Common myeloid progenitor, CD34-positive (primary cell): ENCODE measurements at regions not wholly inside any gene's neighbourhood (a gene's known extent, or its start where the extent isn't known, plus 50 kb on each side); places are given as distances from the start of the nearest gene placed in this dataset.

Experiments
- CTCF ChIA-PET: fragments of 350-600 bp; sonication (Branson Sonifier 250); formaldehyde crosslinking; loops from one replicate; lab custom pipeline; 2021; ENCODE audit warnings: antibody characterized with exemption; lab: Charles Lee
- POLR2A ChIA-PET: fragments of 350-600 bp; sonication (Branson Sonifier 250); formaldehyde crosslinking; loops from one replicate; lab custom pipeline; 2021; ENCODE audit warnings: antibody characterized with exemption; lab: Charles Lee
- DNase-seq, 3 donors: peaks; one replicate each; pipeline versions ENCODE4 v3.0.0 to v3.0.0-alpha.2; 2013
- H3K27ac ChIP-seq, 2 experiments: 1 replicate in 1 of 2; 2 replicates in 1 of 2; pipeline ENCODE4 v1.7.0; 2013; ENCODE audit warnings: inconsistent platforms in 2 of 2, low read length in 2 of 2, mild to moderate bottlenecking in 2 of 2, low read depth in 1 of 2, moderate library complexity in 1 of 2; ENCODE audit not compliant: severe bottlenecking in 2 of 2, insufficient read depth in 1 of 2, poor library complexity in 1 of 2
- H3K27me3 ChIP-seq, 5 experiments: replicated peaks in 2 of 5; 1 replicate in 3 of 5; 2 replicates in 2 of 5; pipeline versions ENCODE4 v1.6.1 to v1.7.0; 2013; ENCODE audit warnings: low read length in 4 of 5, mild to moderate bottlenecking in 2 of 5, moderate library complexity in 2 of 5, inconsistent platforms in 1 of 5; ENCODE audit not compliant: insufficient read depth in 5 of 5, control insufficient read depth in 4 of 5
- H3K36me3 ChIP-seq, 4 experiments: 1 replicate in 2 of 4; 2 replicates in 2 of 4; pipeline versions ENCODE4 v1.6.1 to v1.7.0; 2013; ENCODE audit warnings: low read length in 3 of 4, control low read depth in 1 of 4, mild to moderate bottlenecking in 1 of 4; ENCODE audit not compliant: control insufficient read depth in 4 of 4, insufficient read depth in 4 of 4
- H3K4me1 ChIP-seq, 4 experiments: 1 replicate in 3 of 4; 2 replicates in 1 of 4; pipeline versions ENCODE4 v1.6.1 to v1.7.1; 2013; ENCODE audit warnings: low read length in 3 of 4, mild to moderate bottlenecking in 3 of 4, control low read depth in 1 of 4, inconsistent platforms in 1 of 4, moderate library complexity in 1 of 4; ENCODE audit not compliant: control insufficient read depth in 4 of 4, insufficient read depth in 4 of 4; ENCODE audit errors: control extremely low read depth in 1 of 4
- H3K4me3 ChIP-seq, 7 experiments: 1 replicate in 4 of 7; 2 replicates in 3 of 7; pipeline versions ENCODE4 v1.5.1 to v1.7.0; 2013; ENCODE audit warnings: mild to moderate bottlenecking in 7 of 7, low read length in 6 of 7, moderate library complexity in 6 of 7, inconsistent platforms in 2 of 7, low read depth in 2 of 7, control low read depth in 1 of 7; ENCODE audit not compliant: insufficient read depth in 4 of 7, control insufficient read depth in 1 of 7; ENCODE audit errors: extremely low read depth in 1 of 7
- H3K9me3 ChIP-seq, 5 experiments: 1 replicate in 4 of 5; 2 replicates in 1 of 5; pipeline versions ENCODE4 v1.6.1 to v1.7.1; 2013; ENCODE audit warnings: low read length in 4 of 5, mild to moderate bottlenecking in 2 of 5, inconsistent platforms in 1 of 5, low read depth in 1 of 5, moderate library complexity in 1 of 5; ENCODE audit not compliant: control insufficient read depth in 4 of 5, insufficient read depth in 2 of 5; ENCODE audit errors: control extremely low read depth in 1 of 5
- WGBS: methylation state at CpG from one replicate; pipeline ENCODE4 v1.1.5; 2013; ENCODE audit not compliant: insufficient coverage; 5-methylcytosine and 5-hydroxymethylcytosine counted together

- Histone ChIP-seq H3K36me3 (no peaks in the 10 kb centered on the region), H3K9me3 (peaks cover 0 to 12% (median 6%) of the 10 kb centered on the region in 5 experiments), H3K4me1 (peaks cover 0 to 2% (median 0%) of the 10 kb centered on the region in 4 experiments), H3K27me3 (no peaks in the 10 kb centered on the region), H3K27ac (no peak overlapping the region), H3K4me3 (no peak overlapping the region)
- ChIA-PET CTCF (interaction anchor here (1.1 to 2.5 kb wide), 3 partner anchors 10 to 15 kb away, joined by 3 to 13 read pairs (median 4); no protein-coding TSS in a partner anchor), POLR2A (interaction anchor here (0.6 kb wide), 1 partner anchor 110 kb away, joined by 3 read pairs; no protein-coding TSS in a partner anchor)
- WGBS: 98% methylated on average over 6 of the region's 9 CpGs
- DNase-seq: no peak
Measured at GRCh38 chr16:87190288-87191230, 126.6 kb downstream of the C16orf95 start.

- H3K4me1 ChIP-seq: peaks cover 0 to 11% (median 5%) of the 10 kb centered on the region in 4 experiments
- DNase-seq: no peak
- POLR2A ChIA-PET: no interaction called here
- no peaks in the 10 kb centered on the region for H3K36me3 ChIP-seq
- H3K27me3 ChIP-seq: no peaks in the 10 kb centered on the region
- no peak overlapping the region for H3K27ac ChIP-seq
- H3K9me3 ChIP-seq: peaks cover 0 to 12% (median 6%) of the 10 kb centered on the region in 5 experiments
- WGBS: 98% methylated on average over 9 of the region's 16 CpGs
- no peak overlapping the region for H3K4me3 ChIP-seq
- CTCF ChIA-PET: no interaction called here
Measured at GRCh38 chr16:87192452-87193073, 124.6 kb downstream of the C16orf95 start.

DNA sequence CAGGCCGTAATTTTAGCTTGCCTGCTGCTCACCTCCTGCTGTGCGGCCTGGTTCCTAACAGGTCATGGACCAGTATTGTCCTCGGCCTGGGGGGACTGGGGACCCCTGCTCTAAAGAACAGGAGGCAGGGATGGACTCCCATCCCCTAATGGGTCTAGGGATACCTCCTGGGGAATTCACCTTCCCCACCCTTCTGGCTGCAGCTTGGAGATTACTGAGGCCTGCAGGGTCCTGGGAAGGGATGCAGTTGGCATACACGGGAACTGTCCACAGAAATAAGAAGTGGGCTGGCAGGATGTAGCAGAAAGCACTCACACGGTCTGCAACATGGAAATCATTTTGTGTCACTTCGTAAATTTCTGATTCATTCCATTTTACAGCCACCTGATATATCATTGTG, 123.0 kb downstream of the C16orf95 start:
- 97% methylated on average over 6 of the region's 6 CpGs for WGBS
- CTCF ChIA-PET: interaction anchor here (1.0 kb wide), 1 partner anchor 630 kb away, joined by 3 read pairs; no protein-coding TSS in a partner anchor

DNA sequence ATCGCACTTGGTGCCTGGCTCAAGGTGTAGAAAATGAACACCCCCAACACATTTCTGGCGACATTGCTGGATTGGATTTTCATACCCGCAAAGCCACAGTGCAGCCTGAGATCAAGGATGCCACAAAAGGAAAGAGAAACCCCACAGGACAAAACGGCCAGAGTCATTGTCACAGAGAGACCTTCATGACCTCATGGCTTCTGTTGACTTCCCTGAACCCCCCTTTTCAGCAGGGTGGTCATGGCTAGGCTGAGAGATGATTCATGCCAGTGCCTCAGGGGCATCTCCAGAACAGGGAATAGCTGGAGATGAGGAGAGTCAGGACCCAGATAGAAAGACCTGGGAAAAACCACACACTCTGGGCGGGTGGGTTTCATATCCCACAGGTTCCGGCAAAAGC, 122.0 kb downstream of the C16orf95 start:
- no peaks in the 10 kb centered on the region for H3K27me3 ChIP-seq
- WGBS: 84% methylated on average over 6 of the region's 6 CpGs
- no peaks in the 10 kb centered on the region for H3K36me3 ChIP-seq
- peak in 2 of 3 donors; percentile 33 to 60 for DNase-seq
- ChIA-PET CTCF (interaction anchor here (0.6 kb wide), 1 partner anchor 777 kb away, joined by 4 read pairs; no protein-coding TSS in a partner anchor), POLR2A (no interaction called here)
- no peak overlapping the region for H3K27ac ChIP-seq
- peaks cover 0 to 11% (median 5%) of the 10 kb centered on the region in 4 experiments for H3K4me1 ChIP-seq
- H3K9me3 ChIP-seq: peaks cover 0 to 5% (median 4%) of the 10 kb centered on the region in 5 experiments
- H3K4me3 ChIP-seq: no peak overlapping the region

More for the DNA sequence above, 123.0 kb downstream of the C16orf95 start:
- H3K9me3 ChIP-seq: peaks cover 0 to 12% (median 6%) of the 10 kb centered on the region in 5 experiments
- no peaks in the 10 kb centered on the region for H3K27me3 ChIP-seq
- no peak overlapping the region for H3K27ac ChIP-seq
- POLR2A ChIA-PET: interaction anchor here (0.7 kb wide), 1 partner anchor 97 kb away, joined by 3 read pairs; no protein-coding TSS in a partner anchor
- H3K4me3 ChIP-seq: no peak overlapping the region
- no peaks in the 10 kb centered on the region for H3K36me3 ChIP-seq
- no peak for DNase-seq
- peaks cover 0 to 11% (median 5%) of the 10 kb centered on the region in 4 experiments for H3K4me1 ChIP-seq

- H3K4me3 ChIP-seq: no peak overlapping the region
- no peaks in the 10 kb centered on the region for H3K9me3 ChIP-seq
- peaks cover 0 to 11% (median 5%) of the 10 kb centered on the region in 4 experiments for H3K4me1 ChIP-seq
- no peaks in the 10 kb centered on the region for H3K27me3 ChIP-seq
- DNase-seq: no peak
- POLR2A ChIA-PET: no interaction called here
- CTCF ChIA-PET: interaction anchor here (1.9 kb wide), 1 partner anchor 11 kb away, joined by 6 read pairs; no protein-coding TSS in a partner anchor
- H3K27ac ChIP-seq: no peak overlapping the region
- WGBS: 95% methylated on average over 11 of the region's 11 CpGs
- H3K36me3 ChIP-seq: no peaks in the 10 kb centered on the region
Measured at GRCh38 chr16:87196231-87196630, 121.0 kb downstream of the C16orf95 start.

DNA sequence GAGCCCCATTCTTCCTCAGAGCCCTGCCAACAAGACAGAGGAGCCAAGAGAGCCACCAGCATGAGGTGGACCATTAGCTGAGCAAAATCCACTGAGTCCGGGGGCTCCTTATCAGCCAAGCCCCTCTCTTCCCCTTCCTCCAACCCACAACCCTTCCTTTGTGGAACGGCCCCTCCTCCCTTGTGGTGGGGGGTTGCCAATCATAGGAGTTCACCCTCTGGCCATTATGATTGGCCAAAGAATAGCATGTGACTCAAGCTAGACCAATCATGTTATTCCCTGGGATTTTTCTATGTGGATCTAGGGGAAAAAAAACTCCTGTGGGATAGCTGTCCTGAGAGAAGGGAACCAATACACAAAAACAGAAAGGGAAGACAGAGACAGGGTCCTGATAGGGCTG, 120.5 kb downstream of the C16orf95 start:
- Histone ChIP-seq H3K9me3 (no peaks in the 10 kb centered on the region), H3K27me3 (no peaks in the 10 kb centered on the region), H3K27ac (no peak overlapping the region), H3K36me3 (no peaks in the 10 kb centered on the region), H3K4me3 (no peak overlapping the region), H3K4me1 (peaks cover 0 to 11% (median 5%) of the 10 kb centered on the region in 4 experiments)
- no CpG with 5 or more reads among the region's 2 CpGs for WGBS
- peak; percentile 33 to 76 (median 58) for DNase-seq
- ChIA-PET POLR2A (no interaction called here), CTCF (interaction anchor here (1.4 to 1.9 kb wide), 2 partner anchors 11 to 38 kb away, joined by 4 to 6 read pairs; no protein-coding TSS in a partner anchor)
